Nephron (organoid): ENCODE measurements at regions not wholly inside any gene's neighbourhood (a gene's known extent, or its start where the extent isn't known, plus 50 kb on each side); places are given as distances from the start of the nearest gene placed in this dataset.

Experiments
- H3K27ac Mint-ChIP-seq, 3 experiments: 2 replicates each; pipeline ENCODE4 v1.8.0; 2020; ENCODE audit warnings: mixed read lengths in 3 of 3, mild to moderate bottlenecking in 2 of 3, moderate library complexity in 1 of 3
- H3K27me3 Mint-ChIP-seq: 2 replicates; pipeline ENCODE4 v1.8.0; 2021; ENCODE audit warnings: low read depth, mild to moderate bottlenecking, moderate library complexity, mixed read lengths
- H3K36me3 Mint-ChIP-seq: 2 replicates; pipeline ENCODE4 v1.8.0; 2020; ENCODE audit warnings: low read depth, mixed read lengths
- H3K4me1 Mint-ChIP-seq: 2 replicates; pipeline ENCODE4 v1.8.0; 2020; ENCODE audit warnings: mixed read lengths
- H3K4me3 Mint-ChIP-seq, 3 experiments: 2 replicates each; pipeline ENCODE4 v1.8.0; 2020; ENCODE audit warnings: mild to moderate bottlenecking in 3 of 3, mixed read lengths in 3 of 3, moderate library complexity in 2 of 3
- H3K9me3 Mint-ChIP-seq: 2 replicates; pipeline ENCODE4 v1.8.0; 2020; ENCODE audit warnings: mixed read lengths
- CTCF ChIP-seq, 3 experiments: fragments of 200-600 bp; sonication (generic); IDR thresholded peaks; one replicate each; pipeline ENCODE4 v1.5.0; 2021; ENCODE audit warnings: antibody characterized with exemption in 3 of 3; ENCODE audit not compliant: unreplicated experiment in 3 of 3

- TF ChIP-seq CTCF (IDR thresholded peaks at IDR 0.05; ENCODE audit: unreplicated experiment in 3 of 3) = no peak
- H3K4me1 Mint-ChIP-seq = peaks cover 31% of the 10 kb centered on the region
- H3K27me3 Mint-ChIP-seq = no peaks in the 10 kb centered on the region
- H3K4me3 Mint-ChIP-seq = no peak overlapping the region
- peaks cover 4% of the 10 kb centered on the region for H3K9me3 Mint-ChIP-seq
- H3K36me3 Mint-ChIP-seq = no peaks in the 10 kb centered on the region
- H3K27ac Mint-ChIP-seq = peak overlapping the region in 2 of 3 experiments; percentile 42 to 44
Measured at GRCh38 chr1:56256153-56257000, 323.0 kb downstream of the PLPP3 start.

- peak overlapping the region in 2 of 3 experiments; percentile 42 to 44 for H3K27ac Mint-ChIP-seq
- no peaks in the 10 kb centered on the region for H3K36me3 Mint-ChIP-seq
- no peak overlapping the region for H3K4me3 Mint-ChIP-seq
- H3K27me3 Mint-ChIP-seq = no peaks in the 10 kb centered on the region
- peaks cover 4% of the 10 kb centered on the region for H3K9me3 Mint-ChIP-seq
- TF ChIP-seq CTCF (IDR thresholded peaks at IDR 0.05; ENCODE audit: unreplicated experiment in 3 of 3) = no peak
- peaks cover 31% of the 10 kb centered on the region for H3K4me1 Mint-ChIP-seq
Measured at GRCh38 chr1:56255516-56256152, 323.7 kb downstream of the PLPP3 start.

GRCh38 chr1:56254130-56254529 lies 325.2 kb downstream of the PLPP3 start:
- Mint-ChIP-seq H3K27ac (no peak overlapping the region), H3K36me3 (no peaks in the 10 kb centered on the region), H3K9me3 (no peaks in the 10 kb centered on the region), H3K4me1 (peaks cover 31% of the 10 kb centered on the region), H3K4me3 (no peak overlapping the region), H3K27me3 (no peaks in the 10 kb centered on the region)
- TF ChIP-seq CTCF (IDR thresholded peaks at IDR 0.05; ENCODE audit: unreplicated experiment in 3 of 3) = no peak

GRCh38 chr1:56250809-56251208 lies 328.6 kb downstream of the PLPP3 start:
- no peak for TF ChIP-seq CTCF (IDR thresholded peaks at IDR 0.05; ENCODE audit: unreplicated experiment in 3 of 3)
- Mint-ChIP-seq H3K4me1 (peaks cover 9% of the 10 kb centered on the region), H3K27me3 (no peaks in the 10 kb centered on the region), H3K27ac (no peak overlapping the region), H3K36me3 (no peaks in the 10 kb centered on the region), H3K9me3 (peaks cover 3% of the 10 kb centered on the region), H3K4me3 (no peak overlapping the region)

GRCh38 chr1:56249234-56249633 lies 330.1 kb downstream of the PLPP3 start:
- Mint-ChIP-seq H3K9me3 (peaks cover 6% of the 10 kb centered on the region), H3K36me3 (peaks cover 3% of the 10 kb centered on the region), H3K4me1 (no peaks in the 10 kb centered on the region), H3K27ac (no peak overlapping the region), H3K4me3 (no peak overlapping the region), H3K27me3 (no peaks in the 10 kb centered on the region)
- no peak for TF ChIP-seq CTCF (IDR thresholded peaks at IDR 0.05; ENCODE audit: unreplicated experiment in 3 of 3)
